ENCODE measurements at regions not wholly inside any gene's neighbourhood (a gene's known extent, or its start where the extent isn't known, plus 50 kb on each side); places are given as distances from the start of the nearest gene placed in this dataset.

DNA sequence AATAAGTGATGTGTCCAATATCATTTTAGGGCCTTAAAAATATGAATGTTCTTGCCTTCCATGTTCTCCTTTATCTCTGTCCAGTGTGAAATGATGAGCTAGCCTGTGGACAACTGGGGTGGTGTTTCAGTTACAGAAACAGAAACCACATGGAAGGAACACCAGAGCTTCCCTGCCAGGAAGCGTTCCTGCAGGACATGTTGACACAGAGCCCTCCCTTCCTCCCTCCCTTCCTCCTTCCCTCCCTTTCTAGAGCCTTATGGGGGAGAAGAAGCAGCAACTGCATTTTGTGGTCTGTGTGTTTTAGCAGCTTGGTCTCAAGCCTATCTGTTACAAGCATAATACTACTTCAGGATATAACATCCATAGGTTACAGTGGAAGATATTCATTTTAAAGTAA is 539.7 kb upstream of the NETO1 start:
- TF ChIP-seq, protein P1, sequence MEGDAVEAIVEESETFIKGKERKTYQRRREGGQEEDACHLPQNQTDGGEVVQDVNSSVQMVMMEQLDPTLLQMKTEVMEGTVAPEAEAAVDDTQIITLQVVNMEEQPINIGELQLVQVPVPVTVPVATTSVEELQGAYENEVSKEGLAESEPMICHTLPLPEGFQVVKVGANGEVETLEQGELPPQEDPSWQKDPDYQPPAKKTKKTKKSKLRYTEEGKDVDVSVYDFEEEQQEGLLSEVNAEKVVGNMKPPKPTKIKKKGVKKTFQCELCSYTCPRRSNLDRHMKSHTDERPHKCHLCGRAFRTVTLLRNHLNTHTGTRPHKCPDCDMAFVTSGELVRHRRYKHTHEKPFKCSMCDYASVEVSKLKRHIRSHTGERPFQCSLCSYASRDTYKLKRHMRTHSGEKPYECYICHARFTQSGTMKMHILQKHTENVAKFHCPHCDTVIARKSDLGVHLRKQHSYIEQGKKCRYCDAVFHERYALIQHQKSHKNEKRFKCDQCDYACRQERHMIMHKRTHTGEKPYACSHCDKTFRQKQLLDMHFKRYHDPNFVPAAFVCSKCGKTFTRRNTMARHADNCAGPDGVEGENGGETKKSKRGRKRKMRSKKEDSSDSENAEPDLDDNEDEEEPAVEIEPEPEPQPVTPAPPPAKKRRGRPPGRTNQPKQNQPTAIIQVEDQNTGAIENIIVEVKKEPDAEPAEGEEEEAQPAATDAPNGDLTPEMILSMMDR (conservative IDR thresholded peaks at IDR 0.05; ENCODE audit: low read depth, low read length): no peak
- no peak overlapping the region for H3K4me3 ChIP-seq (ENCODE audit: low read depth, low read length)
- no peak for DNase-seq (ENCODE audit: low read depth)

DNA sequence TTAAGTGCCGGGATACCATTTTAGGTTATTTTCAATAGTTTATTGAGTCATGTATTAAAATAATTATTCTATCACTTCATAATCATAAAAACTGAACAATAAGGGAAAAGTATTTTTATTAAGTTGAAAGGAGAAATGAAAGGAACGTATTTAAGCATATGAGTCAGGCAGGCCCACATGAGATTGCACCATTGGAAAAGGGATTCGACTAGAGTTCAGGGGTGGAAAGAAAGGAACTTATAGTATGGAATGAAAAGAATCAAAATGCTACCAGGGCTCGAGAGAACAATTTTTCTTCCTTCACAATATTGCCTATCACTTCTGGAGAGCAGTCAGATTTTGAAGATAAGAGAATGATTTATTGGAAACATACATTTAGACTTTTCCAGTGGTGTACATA is 516.5 kb upstream of the NETO1 start:
- DNase-seq (ENCODE audit: low read depth): no peak
- no peak overlapping the region for H3K4me3 ChIP-seq (ENCODE audit: low read depth, low read length)
- TF ChIP-seq, protein P1 (conservative IDR thresholded peaks at IDR 0.05; ENCODE audit: low read depth, low read length): no peak

DNA sequence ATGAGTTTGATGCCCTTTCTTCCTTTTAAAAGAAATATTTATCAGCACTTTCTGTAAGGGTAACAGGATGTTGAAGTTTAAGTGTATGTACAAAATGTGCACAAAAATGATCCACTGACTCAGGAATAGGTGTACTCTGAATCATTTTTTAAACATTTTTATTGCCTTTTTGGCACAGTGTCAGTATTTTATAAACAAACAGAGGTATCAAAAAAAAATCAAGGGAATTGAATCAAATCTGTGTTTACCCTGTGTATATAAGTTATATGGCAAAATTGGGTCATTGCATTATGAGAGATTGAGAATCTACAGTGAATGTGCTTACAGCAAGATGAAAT is 513.9 kb upstream of the NETO1 start:
- no peak for DNase-seq (ENCODE audit: low read depth)
- TF ChIP-seq, protein P1 (conservative IDR thresholded peaks at IDR 0.05; ENCODE audit: low read depth, low read length): no peak
- H3K4me3 ChIP-seq (ENCODE audit: low read depth, low read length): no peak overlapping the region

DNA sequence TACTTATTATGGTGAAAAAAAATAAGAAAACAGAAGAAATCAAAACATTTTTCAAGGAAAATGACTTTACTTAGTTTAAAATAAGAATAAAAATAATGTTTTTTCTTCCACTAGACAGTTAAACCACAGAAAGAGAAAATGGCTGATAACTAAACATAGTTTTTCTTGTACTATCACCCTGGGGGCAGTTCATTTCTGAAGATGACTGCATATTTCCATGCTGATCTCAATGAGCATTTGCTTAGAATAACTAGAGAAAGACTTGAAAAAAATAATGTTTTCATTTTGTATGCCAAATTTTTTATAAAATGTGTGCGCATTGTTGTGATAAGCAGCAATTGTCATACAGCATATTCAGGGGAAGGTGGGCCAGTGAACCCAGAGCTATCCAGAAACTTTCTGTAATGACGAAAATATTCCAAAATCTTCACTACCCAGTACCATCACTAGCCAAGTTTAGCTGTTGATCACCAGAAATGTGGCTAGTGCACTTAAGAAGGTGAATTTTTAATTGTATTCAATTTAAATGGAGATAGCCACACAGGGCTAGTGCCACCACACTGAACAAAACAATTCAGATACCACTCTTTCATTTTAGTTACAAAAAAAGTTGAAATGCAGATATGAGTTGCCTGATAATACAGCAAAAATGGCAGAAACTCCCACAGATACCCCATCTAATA is 513.4 kb upstream of the NETO1 start:
- TF ChIP-seq, protein P1 (conservative IDR thresholded peaks at IDR 0.05; ENCODE audit: low read depth, low read length): no peak
- no peak overlapping the region for H3K4me3 ChIP-seq (ENCODE audit: low read depth, low read length)
- no peak for DNase-seq (ENCODE audit: low read depth)

DNA sequence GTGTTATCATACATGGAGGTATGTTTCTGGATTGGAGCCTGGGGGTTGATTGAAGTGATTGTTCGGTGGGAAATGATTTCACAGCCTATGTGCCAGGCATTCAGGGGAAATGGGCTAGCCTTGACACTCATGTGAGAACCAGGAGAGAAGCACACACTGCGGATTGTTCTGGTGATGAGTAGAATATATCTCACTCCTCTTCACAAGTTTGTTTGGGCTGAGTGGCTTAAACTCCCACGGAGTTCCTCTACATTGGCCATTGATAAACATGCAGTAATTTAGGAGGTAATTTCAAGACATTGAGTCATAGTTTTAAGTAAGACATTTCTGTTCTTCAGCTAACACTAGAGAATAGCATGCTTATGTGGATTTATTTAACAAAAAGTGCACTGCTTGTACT is 498.9 kb upstream of the NETO1 start:
- no peak for DNase-seq (ENCODE audit: low read depth)
- TF ChIP-seq, protein P1 (conservative IDR thresholded peaks at IDR 0.05; ENCODE audit: low read depth, low read length): no peak
- no peak overlapping the region for H3K4me3 ChIP-seq (ENCODE audit: low read depth, low read length)

DNA sequence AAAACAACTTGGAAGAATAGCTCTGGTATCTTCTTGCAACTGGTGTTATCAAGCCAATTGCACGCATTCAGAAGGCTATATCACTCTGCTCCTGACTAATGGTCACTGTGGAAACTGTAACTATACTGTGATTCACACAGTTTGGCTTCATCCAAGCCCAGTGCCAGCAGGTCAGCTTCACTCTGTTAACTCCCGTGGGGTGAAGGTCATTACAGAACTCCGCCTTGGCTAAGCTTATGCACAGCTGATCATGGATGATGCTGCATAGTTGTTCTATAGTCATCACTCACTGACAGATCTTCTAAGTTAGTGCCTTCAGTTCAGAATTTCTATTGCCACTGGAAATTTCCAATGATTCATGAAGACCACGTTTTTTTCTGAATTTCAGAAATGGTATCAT is 497.2 kb upstream of the NETO1 start:
- no peak overlapping the region for H3K4me3 ChIP-seq (ENCODE audit: low read depth, low read length)
- TF ChIP-seq, protein P1 (conservative IDR thresholded peaks at IDR 0.05; ENCODE audit: low read depth, low read length): no peak
- no peak for DNase-seq (ENCODE audit: low read depth)

DNA sequence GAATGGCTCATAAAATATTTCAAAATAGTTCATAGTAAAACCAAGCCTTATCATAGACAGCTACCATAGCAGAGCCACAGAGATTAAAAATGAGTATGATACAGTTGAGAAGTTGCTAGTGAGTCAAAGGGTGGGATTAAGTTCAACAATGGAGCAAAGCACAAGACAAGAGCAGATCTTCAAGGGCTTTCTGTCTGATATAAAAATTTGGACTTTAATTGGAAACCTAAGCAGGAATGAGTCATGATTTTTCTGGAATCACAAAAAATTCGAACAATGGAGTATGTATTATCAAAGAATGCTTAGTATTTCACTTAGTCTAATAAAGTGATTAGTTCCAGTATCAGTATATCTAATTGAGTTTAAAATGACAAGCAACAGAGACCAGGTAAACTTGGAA is 487.3 kb upstream of the NETO1 start:
- no peak overlapping the region for H3K4me3 ChIP-seq (ENCODE audit: low read depth, low read length)
- TF ChIP-seq, protein P1 (conservative IDR thresholded peaks at IDR 0.05; ENCODE audit: low read depth, low read length): no peak
- DNase-seq (ENCODE audit: low read depth): no peak

All from epithelial cell of proximal tubule (primary cell).